Upper lobe of left lung (tissue), 6 donors: ENCODE measurements at regions not wholly inside any gene's neighbourhood (a gene's known extent, or its start where the extent isn't known, plus 50 kb on each side); places are given as distances from the start of the nearest gene placed in this dataset.
A peak's percentile ranks its signal among the peaks of the same experiment; 100 is the strongest.

ENCODE experiments used
- ATAC-seq, 2 donors: fragments of 200-7000 bp; cut with Tn5 transposase; one replicate each; pipeline ENCODE4 v1.9.1; 2022; ENCODE audit warnings: mild to moderate bottlenecking in 2 of 2, moderate library complexity in 2 of 2; ENCODE audit not compliant: low FRiP score in 2 of 2
- DNase-seq, 2 donors: peaks; one replicate each; pipeline ENCODE4 v3.0.0-alpha.2; 2019 to 2020
- H3K27ac ChIP-seq, 4 donors: fragments of 200-600 bp; sonication (generic); one replicate each; pipeline ENCODE4 v1.5.1; 2016 to 2019
- H3K27me3 ChIP-seq, 4 donors: fragments of 200-600 bp; sonication (generic); one replicate each; pipeline ENCODE4 v1.5.1; 2017 to 2019
- H3K36me3 ChIP-seq, 4 donors: fragments of 200-600 bp; sonication (generic); one replicate each; pipeline ENCODE4 v1.5.1; 2016 to 2019
- H3K4me1 ChIP-seq, 4 donors: fragments of 200-600 bp; sonication (generic); one replicate each; pipeline ENCODE4 v1.5.1; 2018 to 2019
- H3K4me3 ChIP-seq, 4 donors: fragments of 200-600 bp; sonication (generic); one replicate each; pipeline ENCODE4 v1.5.1; 2017 to 2019; ENCODE audit warnings: mild to moderate bottlenecking in 2 of 4, moderate library complexity in 1 of 4
- H3K9me3 ChIP-seq, 4 donors: fragments of 200-600 bp; sonication (generic); one replicate each; pipeline ENCODE4 v1.5.1; 2018 to 2019
- EP300 ChIP-seq, 4 donors: sonication (generic); formaldehyde crosslinking; IDR thresholded peaks; one replicate each; pipeline ENCODE4 v1.5.1; 2017; ENCODE audit warnings: antibody characterized with exemption in 4 of 4, control low read depth in 2 of 4
- POLR2A ChIP-seq, 4 donors: fragments of 450-650 bp; IDR thresholded peaks; one replicate each; pipeline ENCODE4 v1.5.1; 2016 to 2017; ENCODE audit warnings: antibody characterized with exemption in 4 of 4, mild to moderate bottlenecking in 2 of 4
- POLR2AphosphoS5 ChIP-seq, 2 donors: sonication (generic); formaldehyde crosslinking; IDR thresholded peaks; one replicate each; pipeline ENCODE4 v1.5.1; 2017; ENCODE audit warnings: antibody characterized with exemption in 2 of 2
- WGBS, 2 donors: methylation state at CpG; one replicate each; pipeline ENCODE4 v1.1.5; 2017 to 2018; 5-methylcytosine and 5-hydroxymethylcytosine counted together
- TF ChIP-seq, protein P1 (sequence below), 6 experiments: fragments of 450-650 bp in 4 of 6; fragments of 200-600 bp in 2 of 6; sonication (generic) in 2 of 6; IDR thresholded peaks; one replicate each; pipeline ENCODE4 v1.5.1; 2016 to 2019; ENCODE audit warnings: antibody characterized with exemption in 6 of 6
- donor health status: DM: no; HTN: no; CAD: no; lungs with moderate emphysema.
- donor health status: DM: no; HTN: yes; CAD: no; lungs with severe emphysema.

DNA sequence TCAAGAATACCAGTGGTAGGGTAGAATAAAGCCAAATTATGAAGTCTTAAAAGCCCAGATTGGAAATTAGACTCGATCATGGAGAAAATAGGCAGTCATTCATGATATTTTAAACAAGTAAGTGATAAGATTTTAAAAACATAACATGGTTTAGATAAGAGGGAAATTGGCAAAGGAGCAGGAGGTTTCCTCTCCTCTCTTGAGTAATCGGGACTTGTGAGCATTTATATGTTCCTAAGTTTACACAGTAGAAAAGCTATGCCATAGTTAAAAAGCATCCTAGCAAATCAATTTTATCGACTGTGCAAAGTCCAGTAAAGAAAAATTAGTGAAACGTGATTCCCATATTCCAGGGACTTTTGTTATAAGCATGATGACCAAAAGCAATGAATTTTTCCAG, 313.2 kb downstream of the AHR start:
- no peak for DNase-seq
- Histone ChIP-seq H3K36me3 (no peaks in the 10 kb centered on the region), H3K27me3 (no peaks in the 10 kb centered on the region), H3K4me3 (no peak overlapping the region), H3K9me3 (no peaks in the 10 kb centered on the region), H3K4me1 (peaks cover 0 to 11% (median 3%) of the 10 kb centered on the region in 4 donors), H3K27ac (no peak overlapping the region)
- TF ChIP-seq POLR2AphosphoS5 (IDR thresholded peaks at IDR 0.05), result no peak
- TF ChIP-seq EP300 (IDR thresholded peaks at IDR 0.05), result no peak
- TF ChIP-seq, protein P1, sequence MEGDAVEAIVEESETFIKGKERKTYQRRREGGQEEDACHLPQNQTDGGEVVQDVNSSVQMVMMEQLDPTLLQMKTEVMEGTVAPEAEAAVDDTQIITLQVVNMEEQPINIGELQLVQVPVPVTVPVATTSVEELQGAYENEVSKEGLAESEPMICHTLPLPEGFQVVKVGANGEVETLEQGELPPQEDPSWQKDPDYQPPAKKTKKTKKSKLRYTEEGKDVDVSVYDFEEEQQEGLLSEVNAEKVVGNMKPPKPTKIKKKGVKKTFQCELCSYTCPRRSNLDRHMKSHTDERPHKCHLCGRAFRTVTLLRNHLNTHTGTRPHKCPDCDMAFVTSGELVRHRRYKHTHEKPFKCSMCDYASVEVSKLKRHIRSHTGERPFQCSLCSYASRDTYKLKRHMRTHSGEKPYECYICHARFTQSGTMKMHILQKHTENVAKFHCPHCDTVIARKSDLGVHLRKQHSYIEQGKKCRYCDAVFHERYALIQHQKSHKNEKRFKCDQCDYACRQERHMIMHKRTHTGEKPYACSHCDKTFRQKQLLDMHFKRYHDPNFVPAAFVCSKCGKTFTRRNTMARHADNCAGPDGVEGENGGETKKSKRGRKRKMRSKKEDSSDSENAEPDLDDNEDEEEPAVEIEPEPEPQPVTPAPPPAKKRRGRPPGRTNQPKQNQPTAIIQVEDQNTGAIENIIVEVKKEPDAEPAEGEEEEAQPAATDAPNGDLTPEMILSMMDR (IDR thresholded peaks at IDR 0.05), result no peak
- no peak for TF ChIP-seq POLR2A (IDR thresholded peaks at IDR 0.05)
- 55 to 66% methylated on average over 4 of the region's 4 CpGs for WGBS, 2 donors
- no peak for ATAC-seq

DNA sequence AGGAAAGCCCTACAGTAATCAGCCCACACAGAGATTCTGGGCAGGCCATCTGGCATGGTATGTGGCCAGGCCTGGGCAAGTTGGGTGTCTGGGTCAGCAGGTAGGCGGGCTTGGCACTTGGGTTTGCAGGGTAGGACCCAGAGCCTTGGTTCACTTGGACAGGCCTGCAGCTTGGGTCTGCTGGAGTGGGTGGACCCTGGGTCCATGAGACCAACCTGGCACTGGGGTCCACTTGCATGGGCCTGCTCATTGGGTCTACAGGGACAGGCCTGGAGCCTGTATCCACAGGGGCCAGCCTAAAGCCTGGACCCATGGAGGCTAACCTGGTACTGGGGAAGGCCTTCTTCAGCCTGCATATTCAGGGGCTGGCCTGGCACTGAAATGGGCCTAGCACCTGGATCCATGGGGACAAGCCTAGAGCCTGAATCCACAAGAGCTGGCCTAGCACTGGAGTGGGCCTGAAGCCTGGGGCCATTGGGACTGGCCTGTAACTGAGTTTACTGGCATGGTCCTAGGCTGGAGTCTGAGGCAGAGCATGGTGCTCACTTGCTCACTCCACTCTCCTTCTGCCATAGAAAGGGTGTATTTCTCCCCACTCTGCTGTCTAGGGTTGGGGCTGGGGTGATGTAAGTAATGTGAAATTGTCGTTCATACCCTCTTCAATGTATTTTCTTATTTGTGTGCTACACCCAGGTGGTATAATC, 315.0 kb downstream of the AHR start:
- DNase-seq (peak in 1 of 2 donors; percentile 13), ATAC-seq (peak in 1 of 2 donors; percentile 57)
- TF ChIP-seq, protein P1 (IDR thresholded peaks at IDR 0.05), result no peak
- TF ChIP-seq EP300 (IDR thresholded peaks at IDR 0.05), result no peak
- no peak for TF ChIP-seq POLR2A (IDR thresholded peaks at IDR 0.05)
- no peak for TF ChIP-seq POLR2AphosphoS5 (IDR thresholded peaks at IDR 0.05)
- WGBS, 2 donors, result 94 to 100% methylated on average over 1 of the region's 2 CpGs
- peaks cover 0 to 9% (median under 1%) of the 10 kb centered on the region in 4 donors for H3K4me1 ChIP-seq
- H3K27ac ChIP-seq, result no peak overlapping the region
- no peaks in the 10 kb centered on the region for H3K9me3 ChIP-seq
- H3K36me3 ChIP-seq, result no peaks in the 10 kb centered on the region
- no peaks in the 10 kb centered on the region for H3K27me3 ChIP-seq
- H3K4me3 ChIP-seq, result no peak overlapping the region

- 69 to 70% methylated on average over 2 of the region's 2 CpGs for WGBS, 2 donors
- Histone ChIP-seq H3K27ac (no peak overlapping the region), H3K4me1 (peaks cover 0 to 6% (median 0%) of the 10 kb centered on the region in 4 donors), H3K9me3 (no peaks in the 10 kb centered on the region), H3K36me3 (no peaks in the 10 kb centered on the region), H3K27me3 (no peaks in the 10 kb centered on the region), H3K4me3 (no peak overlapping the region)
- DNase-seq, result no peak
- peak in 1 of 2 donors; percentile 62 for ATAC-seq
- TF ChIP-seq POLR2AphosphoS5 (IDR thresholded peaks at IDR 0.05) (no peak), POLR2A (IDR thresholded peaks at IDR 0.05) (no peak)
These were observed 318.9 kb downstream of the AHR start for GRCh38 chr7:17617380-17617779.

GRCh38 chr7:17617857-17618651, 319.6 kb downstream of the AHR start:
- Histone ChIP-seq H3K4me1 (peaks cover 0 to 6% (median 0%) of the 10 kb centered on the region in 4 donors), H3K36me3 (no peaks in the 10 kb centered on the region), H3K4me3 (no peak overlapping the region), H3K9me3 (no peaks in the 10 kb centered on the region), H3K27me3 (no peaks in the 10 kb centered on the region), H3K27ac (no peak overlapping the region)
- ATAC-seq, result peak in 1 of 2 donors; percentile 56
- TF ChIP-seq POLR2AphosphoS5 (IDR thresholded peaks at IDR 0.05) (no peak), EP300 (IDR thresholded peaks at IDR 0.05) (no peak), POLR2A (IDR thresholded peaks at IDR 0.05) (no peak)
- TF ChIP-seq, protein P1 (IDR thresholded peaks at IDR 0.05), result no peak
- WGBS, 2 donors, result 71 to 81% methylated on average over 11 of the region's 11 CpGs
- no peak for DNase-seq

- no peak for ATAC-seq
These were observed 320.2 kb downstream of the AHR start for GRCh38 chr7:17618652-17618974.

More at GRCh38 chr7:17618652-17618974, 320.2 kb downstream of the AHR start:
- no peaks in the 10 kb centered on the region for H3K36me3 ChIP-seq
- no peak for TF ChIP-seq POLR2A (IDR thresholded peaks at IDR 0.05)
- TF ChIP-seq POLR2AphosphoS5 (IDR thresholded peaks at IDR 0.05), result no peak
- TF ChIP-seq EP300 (IDR thresholded peaks at IDR 0.05), result no peak
- TF ChIP-seq, protein P1 (IDR thresholded peaks at IDR 0.05), result no peak
- H3K27me3 ChIP-seq, result no peaks in the 10 kb centered on the region
- H3K4me3 ChIP-seq, result no peak overlapping the region
- WGBS, 2 donors, result 81 to 88% methylated on average over 1 of the region's 1 CpG
- DNase-seq, result no peak
- H3K27ac ChIP-seq, result no peak overlapping the region
- H3K4me1 ChIP-seq, result peaks cover 0 to 6% (median 0%) of the 10 kb centered on the region in 4 donors
- H3K9me3 ChIP-seq, result no peaks in the 10 kb centered on the region
